ENCODE measurements at regions not wholly inside any gene's neighbourhood (a gene's known extent, or its start where the extent isn't known, plus 50 kb on each side); places are given as distances from the start of the nearest gene placed in this dataset.

DNA sequence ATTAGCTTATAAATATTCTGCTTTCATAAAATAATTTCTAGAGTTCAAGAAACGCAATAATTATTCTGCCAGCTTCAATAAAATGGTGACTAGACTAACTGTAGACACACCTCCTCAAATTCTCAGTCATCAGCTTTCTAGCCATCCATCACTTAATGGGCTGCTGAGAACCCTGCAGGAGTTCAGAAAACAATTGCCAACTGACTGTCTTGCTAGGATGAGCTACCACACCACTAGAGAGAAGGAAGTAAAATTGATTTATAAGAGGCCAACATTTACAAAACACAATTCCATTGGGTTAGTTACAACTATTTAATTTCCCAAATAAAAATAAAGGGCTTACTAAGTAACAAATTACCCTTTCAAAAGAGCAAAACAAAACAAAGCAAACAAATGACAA, 126.5 kb upstream of the PAPPA start:
- TF ChIP-seq, protein P1, sequence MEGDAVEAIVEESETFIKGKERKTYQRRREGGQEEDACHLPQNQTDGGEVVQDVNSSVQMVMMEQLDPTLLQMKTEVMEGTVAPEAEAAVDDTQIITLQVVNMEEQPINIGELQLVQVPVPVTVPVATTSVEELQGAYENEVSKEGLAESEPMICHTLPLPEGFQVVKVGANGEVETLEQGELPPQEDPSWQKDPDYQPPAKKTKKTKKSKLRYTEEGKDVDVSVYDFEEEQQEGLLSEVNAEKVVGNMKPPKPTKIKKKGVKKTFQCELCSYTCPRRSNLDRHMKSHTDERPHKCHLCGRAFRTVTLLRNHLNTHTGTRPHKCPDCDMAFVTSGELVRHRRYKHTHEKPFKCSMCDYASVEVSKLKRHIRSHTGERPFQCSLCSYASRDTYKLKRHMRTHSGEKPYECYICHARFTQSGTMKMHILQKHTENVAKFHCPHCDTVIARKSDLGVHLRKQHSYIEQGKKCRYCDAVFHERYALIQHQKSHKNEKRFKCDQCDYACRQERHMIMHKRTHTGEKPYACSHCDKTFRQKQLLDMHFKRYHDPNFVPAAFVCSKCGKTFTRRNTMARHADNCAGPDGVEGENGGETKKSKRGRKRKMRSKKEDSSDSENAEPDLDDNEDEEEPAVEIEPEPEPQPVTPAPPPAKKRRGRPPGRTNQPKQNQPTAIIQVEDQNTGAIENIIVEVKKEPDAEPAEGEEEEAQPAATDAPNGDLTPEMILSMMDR (IDR thresholded peaks at IDR 0.05; ENCODE audit: insufficient read depth, low read length, poor library complexity, severe bottlenecking): no peak
- no peaks in the 10 kb centered on the region for H3K27me3 ChIP-seq (replicated peaks; ENCODE audit: control insufficient read depth, insufficient read depth, low read length)
- DNase-seq (ENCODE audit: extremely low read depth, insufficient read length): no peak
- no peak overlapping the region for H3K4me3 ChIP-seq (replicated peaks; ENCODE audit: low read depth, low read length)
- H3K36me3 ChIP-seq (ENCODE audit: control insufficient read depth, insufficient read depth, low read length): no peaks in the 10 kb centered on the region

DNA sequence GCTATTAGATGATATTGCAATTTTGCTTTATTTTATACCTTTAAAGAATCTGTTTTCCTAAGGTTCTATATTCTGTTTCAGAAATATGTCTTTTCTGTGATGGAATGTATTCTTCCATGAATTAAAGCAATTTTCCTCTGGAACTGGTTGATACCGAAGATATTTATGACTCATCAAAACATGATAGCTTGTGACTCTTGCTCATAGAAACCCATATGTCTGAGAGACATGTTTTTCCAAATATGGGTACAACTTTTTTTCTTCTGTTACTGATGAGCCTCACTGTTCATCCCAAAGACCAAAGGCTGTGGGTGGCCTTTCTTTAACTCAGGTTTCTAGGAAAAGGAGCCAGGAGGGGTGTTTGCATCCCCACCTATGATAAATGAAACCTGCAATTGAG, 126.1 kb upstream of the PAPPA start:
- H3K27me3 ChIP-seq (replicated peaks; ENCODE audit: control insufficient read depth, insufficient read depth, low read length): no peaks in the 10 kb centered on the region
- H3K4me3 ChIP-seq (replicated peaks; ENCODE audit: low read depth, low read length): no peak overlapping the region
- TF ChIP-seq, protein P1 (IDR thresholded peaks at IDR 0.05; ENCODE audit: insufficient read depth, low read length, poor library complexity, severe bottlenecking): no peak
- no peaks in the 10 kb centered on the region for H3K36me3 ChIP-seq (ENCODE audit: control insufficient read depth, insufficient read depth, low read length)
- no peak for DNase-seq (ENCODE audit: extremely low read depth, insufficient read length)

DNA sequence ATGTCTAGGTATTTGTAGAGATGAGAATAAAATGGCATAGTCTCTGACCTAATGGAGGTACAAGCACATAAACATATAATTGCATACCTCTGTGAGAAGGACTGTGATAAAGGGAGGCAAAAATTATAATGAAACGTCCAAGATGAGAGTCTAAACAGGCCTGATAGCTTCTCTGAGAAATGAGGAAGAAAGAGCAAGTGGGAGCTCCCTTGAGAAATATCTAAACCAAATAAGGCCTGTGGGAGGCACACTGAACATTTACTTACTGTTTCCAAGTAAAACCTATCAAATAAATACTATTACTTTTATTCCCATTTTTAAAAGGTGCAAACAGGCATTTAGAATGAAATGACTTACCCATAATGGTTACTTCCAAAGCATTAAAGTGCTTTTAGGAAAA, 125.6 kb upstream of the PAPPA start:
- H3K4me3 ChIP-seq (replicated peaks; ENCODE audit: low read depth, low read length): no peak overlapping the region
- TF ChIP-seq, protein P1 (IDR thresholded peaks at IDR 0.05; ENCODE audit: insufficient read depth, low read length, poor library complexity, severe bottlenecking): no peak
- no peak for DNase-seq (ENCODE audit: extremely low read depth, insufficient read length)
- no peaks in the 10 kb centered on the region for H3K27me3 ChIP-seq (replicated peaks; ENCODE audit: control insufficient read depth, insufficient read depth, low read length)
- no peaks in the 10 kb centered on the region for H3K36me3 ChIP-seq (ENCODE audit: control insufficient read depth, insufficient read depth, low read length)

DNA sequence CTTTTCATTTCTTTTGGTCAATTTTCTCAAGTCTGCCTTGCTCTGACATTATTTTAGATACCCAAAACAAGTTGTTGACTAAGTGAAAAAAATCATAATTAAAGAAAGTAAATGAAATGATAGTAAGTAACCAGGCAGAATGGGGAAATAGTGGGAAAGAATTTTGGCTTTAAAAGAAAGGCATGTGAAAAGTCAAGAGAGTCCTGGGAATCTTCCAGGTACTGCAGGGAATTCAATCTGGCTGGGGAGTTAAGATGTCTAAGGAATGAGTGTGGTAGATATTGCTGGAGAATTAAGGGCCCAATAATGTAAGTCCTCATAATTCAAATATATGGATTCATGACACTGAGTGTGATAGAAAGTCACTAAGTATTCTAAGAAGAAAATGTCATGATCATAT, 123.1 kb upstream of the PAPPA start:
- TF ChIP-seq, protein P1 (IDR thresholded peaks at IDR 0.05; ENCODE audit: insufficient read depth, low read length, poor library complexity, severe bottlenecking): no peak
- Histone ChIP-seq H3K36me3 (ENCODE audit: control insufficient read depth, insufficient read depth, low read length) (no peaks in the 10 kb centered on the region), H3K4me3 (replicated peaks; ENCODE audit: low read depth, low read length) (no peak overlapping the region), H3K27me3 (replicated peaks; ENCODE audit: control insufficient read depth, insufficient read depth, low read length) (no peaks in the 10 kb centered on the region)
- no peak for DNase-seq (ENCODE audit: extremely low read depth, insufficient read length)

DNA sequence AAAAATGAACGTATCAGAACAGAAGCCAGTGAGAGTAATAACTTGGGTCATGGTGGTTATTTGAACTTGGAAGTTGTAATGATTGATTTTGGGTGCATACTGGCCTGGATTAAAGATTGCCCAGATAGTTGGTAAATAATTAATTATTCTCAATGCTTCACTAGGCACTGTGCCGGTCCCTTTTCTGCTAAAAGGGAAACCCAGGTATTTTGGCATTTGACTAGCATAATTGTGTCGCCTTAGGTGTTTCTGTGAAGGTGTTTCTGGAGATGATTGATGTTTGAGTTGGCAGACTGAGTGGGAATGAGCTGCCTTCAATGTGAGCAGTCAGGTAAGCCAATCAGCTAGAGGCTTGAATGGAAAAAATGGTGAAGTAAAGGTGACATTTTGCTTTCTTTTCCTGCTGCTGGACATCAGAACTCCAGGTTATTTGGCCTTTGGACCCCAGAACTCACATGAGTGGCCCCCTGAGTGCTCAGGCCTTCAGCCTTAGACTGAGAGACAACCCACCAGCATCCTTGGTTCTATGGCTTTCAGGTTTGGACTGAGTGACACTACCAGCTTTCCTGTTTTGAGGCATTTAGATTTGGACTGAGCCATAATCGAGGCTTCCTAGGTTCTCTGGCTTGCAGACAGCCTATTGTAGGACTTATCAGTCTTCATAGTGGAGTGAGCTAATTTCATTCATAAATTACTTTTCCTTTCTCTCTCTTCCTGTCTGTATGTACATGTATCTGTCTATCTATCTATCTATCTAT, 120.7 kb upstream of the PAPPA start:
- H3K4me3 ChIP-seq (replicated peaks; ENCODE audit: low read depth, low read length): no peak overlapping the region
- TF ChIP-seq, protein P1 (IDR thresholded peaks at IDR 0.05; ENCODE audit: insufficient read depth, low read length, poor library complexity, severe bottlenecking): no peak
- no peaks in the 10 kb centered on the region for H3K27me3 ChIP-seq (replicated peaks; ENCODE audit: control insufficient read depth, insufficient read depth, low read length)
- DNase-seq (ENCODE audit: extremely low read depth, insufficient read length): no peak
- H3K36me3 ChIP-seq (ENCODE audit: control insufficient read depth, insufficient read depth, low read length): no peaks in the 10 kb centered on the region

DNA sequence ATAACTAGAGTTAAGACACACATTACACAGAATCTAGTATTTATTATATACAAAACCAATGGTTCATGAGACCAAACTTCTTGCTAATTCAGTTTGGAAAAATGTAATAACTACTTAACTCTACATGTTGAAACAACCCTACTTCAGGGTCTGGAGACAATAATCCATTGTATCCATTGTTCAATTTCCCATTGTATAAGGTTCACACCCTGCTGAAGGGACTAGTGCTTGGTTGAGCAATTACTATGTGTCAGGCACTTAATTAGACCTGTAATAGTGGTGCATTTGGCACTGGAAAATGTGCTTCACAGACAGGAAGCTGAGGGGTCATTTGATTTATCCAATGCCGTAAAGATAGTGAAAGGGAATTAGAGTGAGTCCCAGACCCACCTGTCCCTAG, 114.3 kb upstream of the PAPPA start:
- DNase-seq (ENCODE audit: extremely low read depth, insufficient read length): no peak
- TF ChIP-seq, protein P1 (IDR thresholded peaks at IDR 0.05; ENCODE audit: insufficient read depth, low read length, poor library complexity, severe bottlenecking): no peak

More for the DNA sequence above, 114.3 kb upstream of the PAPPA start:
- Histone ChIP-seq H3K27me3 (replicated peaks; ENCODE audit: control insufficient read depth, insufficient read depth, low read length) (no peaks in the 10 kb centered on the region), H3K4me3 (replicated peaks; ENCODE audit: low read depth, low read length) (no peak overlapping the region), H3K36me3 (ENCODE audit: control insufficient read depth, insufficient read depth, low read length) (no peaks in the 10 kb centered on the region)

Data from GM06990 (cell line).